NCI-H146 treated with DMSO at 0.1 percent for 48 hours (cell line): ENCODE measurements at regions not wholly inside any gene's neighbourhood (a gene's known extent, or its start where the extent isn't known, plus 50 kb on each side); places are given as distances from the start of the nearest gene placed in this dataset.

Experiments
- DNase-seq: peaks from one replicate; lab custom pipeline; 2025; ENCODE audit not compliant: unreplicated experiment; lab: John Stamatoyannopoulos, UW

DNA sequence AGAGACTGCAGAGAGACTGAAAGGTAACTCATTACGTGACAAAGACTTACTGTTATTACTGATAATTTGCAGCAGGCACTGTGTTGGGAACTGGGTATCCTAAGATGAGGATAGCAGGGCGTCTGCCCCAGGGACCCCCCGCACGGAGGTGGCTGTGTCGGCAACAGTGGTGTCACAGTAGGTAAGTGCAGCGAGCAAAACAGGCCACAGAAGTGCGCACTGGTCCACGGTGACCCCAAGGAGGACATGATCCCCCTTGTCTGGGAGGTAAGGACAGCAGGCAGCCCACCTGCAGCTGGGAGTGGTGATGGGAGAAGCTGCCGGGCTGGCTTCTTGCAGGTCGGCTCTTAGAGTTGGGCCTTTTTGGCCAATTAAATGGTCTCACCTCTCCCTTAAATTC lies 82.9 kb downstream of the FAM43A start:
- no peak for DNase-seq

GRCh38 chr3:194769020-194769643 lies 83.4 kb downstream of the FAM43A start:
- DNase-seq, result peak; percentile 92

- no peak for DNase-seq
Measured at GRCh38 chr3:194772241-194773000, 86.7 kb downstream of the FAM43A start.

DNA sequence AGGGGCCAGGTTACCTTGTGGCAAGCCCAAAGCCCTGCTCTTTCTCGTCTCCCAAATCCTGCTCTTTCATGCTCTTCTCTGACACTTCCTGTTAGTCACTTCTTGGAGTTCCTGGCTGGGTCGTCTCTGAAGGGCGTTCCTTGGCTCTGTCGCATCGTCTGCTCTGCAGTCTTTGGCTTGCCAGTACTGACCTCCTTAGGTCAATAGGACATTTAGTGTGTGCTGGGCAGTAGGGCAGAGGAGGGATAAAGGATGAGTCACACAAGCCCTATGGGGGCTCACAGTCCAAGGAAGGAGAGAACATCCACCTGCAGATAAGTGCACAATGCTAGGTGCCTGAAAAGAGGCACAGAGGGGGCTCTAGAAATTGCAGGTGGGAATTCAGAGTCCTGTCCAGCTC lies 87.5 kb downstream of the FAM43A start:
- DNase-seq, result no peak

DNA sequence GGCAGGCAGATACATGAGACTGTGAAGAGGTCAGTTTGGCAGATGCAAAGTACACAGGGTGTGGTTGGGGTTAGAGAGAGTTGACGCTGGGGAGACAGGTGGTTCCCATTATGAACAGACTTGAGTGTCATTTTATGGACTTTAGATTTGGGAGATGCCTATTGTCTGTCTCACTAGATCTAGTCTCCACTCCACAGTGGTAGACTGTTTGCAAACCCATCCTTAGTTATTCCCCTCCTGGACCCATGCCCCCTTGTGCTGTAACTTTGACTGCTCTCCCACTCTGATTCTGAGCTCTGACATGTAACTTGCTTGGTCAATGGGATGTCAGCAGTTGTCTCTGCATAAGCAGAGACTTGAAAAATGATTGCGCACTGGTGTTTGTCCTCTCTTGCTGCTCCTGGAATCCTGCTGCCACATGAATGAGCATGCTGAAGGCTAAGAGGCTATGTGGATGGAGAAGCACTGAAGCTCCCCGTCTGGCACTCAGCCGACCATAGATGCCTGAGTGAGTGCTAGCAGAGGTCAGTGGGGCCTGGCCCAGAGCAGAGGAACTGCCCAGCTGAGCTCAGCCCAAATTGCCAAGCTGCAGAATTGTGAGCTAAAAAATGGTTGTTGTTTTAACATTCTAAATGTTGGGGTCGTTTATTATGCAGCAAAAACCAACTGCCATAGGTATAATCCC lies 88.2 kb downstream of the FAM43A start:
- DNase-seq, result no peak

- DNase-seq, result no peak
Measured at GRCh38 chr3:194775266-194775665, 89.6 kb downstream of the FAM43A start.

GRCh38 chr3:194775731-194776130 lies 90.0 kb downstream of the FAM43A start:
- DNase-seq, result no peak

GRCh38 chr3:194777729-194778128 lies 92.0 kb downstream of the FAM43A start:
- no peak for DNase-seq

DNA sequence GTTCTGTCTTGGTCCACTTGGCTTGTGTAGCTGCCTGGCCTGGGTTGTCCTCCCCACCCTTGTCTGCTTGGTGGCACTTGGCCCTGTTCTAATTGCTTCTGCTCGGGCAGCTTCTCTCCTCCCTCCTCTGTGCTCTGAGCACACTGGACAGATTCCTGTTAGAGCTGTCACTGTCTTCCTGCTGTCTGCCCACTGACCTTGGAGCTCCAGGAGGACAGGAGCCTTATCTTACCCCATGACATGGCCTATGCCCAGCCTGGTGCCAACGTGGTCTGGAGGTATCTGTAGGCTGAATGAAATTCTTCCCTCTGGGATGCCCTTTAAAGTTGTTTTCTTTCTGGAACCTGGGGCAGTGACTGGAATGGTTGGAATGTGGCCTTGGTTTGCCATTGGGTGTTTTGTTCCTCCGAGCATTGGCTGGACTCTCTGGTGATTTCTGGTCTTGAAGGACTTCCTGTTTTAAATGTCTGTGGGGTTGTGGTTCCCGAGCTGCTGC lies 94.1 kb downstream of the FAM43A start:
- DNase-seq, result no peak

DNA sequence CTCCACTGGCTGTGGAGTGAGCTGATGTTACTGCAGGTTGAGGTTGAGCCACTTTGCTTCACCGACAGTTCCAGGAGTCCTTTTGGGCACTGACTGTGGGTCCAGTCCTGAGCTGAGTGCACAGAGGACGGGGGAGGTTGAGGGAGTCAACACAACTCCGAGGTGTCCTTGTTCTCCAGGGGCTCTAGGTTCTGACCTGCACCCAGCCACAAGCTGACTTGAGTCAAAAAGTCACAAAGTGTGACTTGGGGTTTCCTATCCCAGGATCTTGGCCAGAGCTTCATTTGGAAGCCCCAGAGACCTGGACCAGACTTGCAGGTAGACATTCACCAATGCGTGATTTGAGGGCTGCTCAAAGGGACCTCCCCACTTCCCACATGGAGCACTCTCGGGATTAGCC lies 95.0 kb downstream of the FAM43A start:
- DNase-seq, result no peak

DNA sequence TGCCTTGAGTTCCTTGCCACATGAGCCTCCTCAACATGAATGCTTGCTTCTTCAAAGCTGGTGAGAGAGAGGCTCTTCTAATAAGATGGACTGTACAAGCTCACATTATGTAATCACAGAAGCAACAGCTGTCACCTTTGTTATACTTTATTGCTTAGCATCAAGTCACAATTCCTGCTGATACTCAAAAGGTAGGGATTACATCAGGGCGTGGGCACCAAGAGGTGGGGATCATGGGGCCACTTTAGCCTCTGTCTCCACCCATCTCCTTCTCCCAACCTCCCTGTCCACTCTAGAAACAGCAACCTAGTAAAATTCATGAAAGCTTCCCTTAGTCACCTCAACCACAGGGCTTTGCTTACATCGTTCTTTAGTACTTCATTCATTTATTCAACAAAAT lies 95.9 kb downstream of the FAM43A start:
- DNase-seq, result no peak

DNA sequence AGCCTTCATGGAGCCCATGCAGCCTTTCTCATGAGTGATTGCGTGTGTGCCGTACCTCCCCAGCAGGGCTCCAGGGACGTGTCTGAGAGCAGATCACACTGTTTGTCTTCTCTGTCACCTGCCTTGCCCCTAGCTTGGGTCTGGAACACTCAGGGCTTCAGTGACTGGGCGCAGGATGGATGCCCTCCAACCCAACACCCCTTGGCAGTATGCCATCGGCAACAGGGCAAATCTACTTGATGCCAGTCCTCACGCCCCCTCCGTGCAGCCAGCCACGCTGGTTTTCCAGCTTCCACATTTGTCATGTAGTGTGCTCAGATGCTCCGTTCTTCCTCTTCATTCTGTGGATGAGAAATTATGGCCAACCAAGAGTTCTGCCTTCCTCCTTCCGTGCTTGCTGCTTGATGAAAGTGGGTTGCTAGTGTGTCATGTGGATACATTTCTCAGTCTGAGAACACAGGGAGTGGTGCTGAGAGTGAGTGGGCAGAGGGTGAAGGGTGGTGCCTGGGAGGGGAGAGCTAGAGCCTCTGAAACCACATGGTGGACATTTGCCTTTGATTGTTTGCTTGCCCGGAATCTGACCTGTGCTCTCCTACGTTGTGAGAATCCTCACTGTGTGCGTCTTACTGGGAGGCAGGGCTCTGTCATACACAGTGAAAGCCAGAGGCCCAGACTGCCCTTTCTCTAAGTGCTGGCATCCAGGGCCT lies 97.2 kb downstream of the FAM43A start:
- no peak for DNase-seq

DNA sequence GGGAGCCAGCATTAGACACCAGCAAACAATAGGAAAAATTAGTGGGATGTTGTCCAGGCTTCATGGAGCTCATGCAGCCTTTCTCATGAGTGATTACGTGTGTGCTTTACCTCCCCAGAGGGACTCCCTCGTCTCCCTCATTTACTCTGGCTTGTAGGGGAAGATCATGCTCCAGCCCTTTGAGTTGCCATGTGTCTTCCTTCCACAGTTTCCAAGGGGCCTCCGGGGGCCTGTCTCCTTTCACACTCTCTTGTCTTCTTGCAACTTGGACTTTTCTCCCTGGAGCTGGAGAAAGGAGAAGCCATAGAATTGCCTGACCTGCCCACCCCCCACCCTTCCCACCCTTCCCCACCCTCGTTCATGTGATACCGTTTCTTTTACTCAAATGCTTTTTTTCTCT lies 98.7 kb downstream of the FAM43A start:
- no peak for DNase-seq

- DNase-seq, result no peak
Measured at GRCh38 chr3:194785315-194785714, 99.6 kb downstream of the FAM43A start.

GRCh38 chr3:194787072-194787471 lies 101.4 kb downstream of the FAM43A start:
- no peak for DNase-seq

- DNase-seq, result no peak
Measured at GRCh38 chr3:194787650-194788049, 102.0 kb downstream of the FAM43A start.

DNA sequence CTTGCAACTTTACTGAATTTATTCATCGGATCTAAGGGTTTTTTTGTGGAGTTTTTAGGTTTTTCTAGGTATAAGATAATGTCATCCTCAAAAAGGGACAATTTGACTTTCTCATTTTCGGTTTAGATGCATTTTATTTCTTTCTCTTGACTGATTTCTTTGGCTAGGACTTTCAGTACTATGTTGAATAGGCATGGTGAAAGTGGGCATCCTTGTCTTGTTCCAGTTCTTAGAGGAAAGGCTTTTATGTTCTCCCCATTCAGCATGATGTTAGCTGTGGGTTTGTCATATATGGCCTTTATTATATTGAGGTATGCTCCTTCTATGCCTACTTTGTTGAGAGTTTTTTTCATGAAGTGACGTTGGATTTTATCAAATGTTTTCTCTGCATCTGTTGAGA lies 106.7 kb downstream of the FAM43A start:
- no peak for DNase-seq

DNA sequence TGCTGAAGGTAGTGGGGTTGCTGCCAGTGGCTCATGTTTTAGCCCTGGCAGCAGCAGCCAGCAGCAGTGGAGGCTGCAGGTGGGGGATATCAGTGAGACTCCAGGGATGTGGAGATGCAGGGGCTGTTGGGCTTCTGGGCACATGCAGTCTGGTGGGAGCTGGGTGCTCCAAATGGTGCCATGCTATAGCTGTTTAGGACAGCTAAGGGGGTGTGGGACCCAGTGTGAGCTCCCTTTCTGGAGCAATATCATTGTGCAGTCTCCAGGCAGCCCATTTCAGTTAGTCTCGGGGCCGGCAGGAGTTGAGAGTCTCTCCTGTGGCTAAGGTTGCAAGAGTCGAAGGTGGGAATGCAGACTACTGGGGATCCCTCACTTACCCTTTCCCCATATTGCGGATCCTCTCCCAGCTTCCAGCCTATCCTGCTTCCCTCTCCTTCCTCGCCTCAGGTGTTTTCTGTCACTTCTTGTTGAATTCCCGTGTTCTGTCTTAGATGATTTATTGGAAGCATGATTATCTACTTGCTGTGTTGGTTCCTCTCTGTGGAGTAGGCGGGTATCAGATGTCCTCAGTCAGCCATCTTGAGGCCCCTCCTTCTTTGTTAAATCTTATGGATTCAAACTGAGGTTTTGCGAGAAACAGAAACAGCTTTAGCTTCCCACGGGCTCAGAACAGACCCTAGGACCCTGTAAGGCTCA lies 112.0 kb downstream of the FAM43A start:
- DNase-seq, result no peak

- no peak for DNase-seq
Measured at GRCh38 chr3:194798486-194798885, 112.8 kb downstream of the FAM43A start.

DNA sequence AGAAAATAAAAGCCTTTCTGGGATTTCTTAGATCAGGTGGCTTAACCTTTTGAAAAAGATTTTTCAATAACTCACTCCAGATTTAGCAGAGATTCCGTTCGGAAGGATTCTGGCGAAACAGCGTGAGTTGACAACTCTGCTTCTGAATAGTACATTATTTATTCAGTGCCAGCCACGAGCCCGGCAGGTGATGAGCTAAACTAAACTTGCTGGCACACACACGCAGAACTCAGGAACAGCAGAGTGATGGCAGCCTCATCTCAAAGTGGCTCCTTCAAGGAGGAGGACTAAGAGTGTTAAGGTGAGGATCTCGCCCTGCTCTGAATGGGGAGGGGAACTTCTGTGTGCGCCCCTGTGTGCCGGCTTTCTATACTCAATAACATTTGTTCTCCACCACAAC lies 114.3 kb downstream of the FAM43A start:
- DNase-seq, result no peak
